Upper lobe of left lung (tissue), 6 donors: ENCODE measurements at regions not wholly inside any gene's neighbourhood (a gene's known extent, or its start where the extent isn't known, plus 50 kb on each side); places are given as distances from the start of the nearest gene placed in this dataset.

Experiments
- ATAC-seq, 2 donors: fragments of 200-7000 bp; cut with Tn5 transposase; one replicate each; pipeline ENCODE4 v1.9.1; 2022; ENCODE audit warnings: mild to moderate bottlenecking in 2 of 2, moderate library complexity in 2 of 2; ENCODE audit not compliant: low FRiP score in 2 of 2
- DNase-seq, 2 donors: peaks; one replicate each; pipeline ENCODE4 v3.0.0-alpha.2; 2019 to 2020
- H3K27ac ChIP-seq, 4 donors: fragments of 200-600 bp; sonication (generic); one replicate each; pipeline ENCODE4 v1.5.1; 2016 to 2019
- H3K27me3 ChIP-seq, 4 donors: fragments of 200-600 bp; sonication (generic); one replicate each; pipeline ENCODE4 v1.5.1; 2017 to 2019
- H3K36me3 ChIP-seq, 4 donors: fragments of 200-600 bp; sonication (generic); one replicate each; pipeline ENCODE4 v1.5.1; 2016 to 2019
- H3K4me1 ChIP-seq, 4 donors: fragments of 200-600 bp; sonication (generic); one replicate each; pipeline ENCODE4 v1.5.1; 2018 to 2019
- H3K4me3 ChIP-seq, 4 donors: fragments of 200-600 bp; sonication (generic); one replicate each; pipeline ENCODE4 v1.5.1; 2017 to 2019; ENCODE audit warnings: mild to moderate bottlenecking in 2 of 4, moderate library complexity in 1 of 4
- H3K9me3 ChIP-seq, 4 donors: fragments of 200-600 bp; sonication (generic); one replicate each; pipeline ENCODE4 v1.5.1; 2018 to 2019
- CTCF ChIP-seq, 6 experiments: fragments of 450-650 bp in 4 of 6; fragments of 200-600 bp in 2 of 6; sonication (generic) in 2 of 6; IDR thresholded peaks; one replicate each; pipeline ENCODE4 v1.5.1; 2016 to 2019; ENCODE audit warnings: antibody characterized with exemption in 6 of 6
- EP300 ChIP-seq, 4 donors: sonication (generic); formaldehyde crosslinking; IDR thresholded peaks; one replicate each; pipeline ENCODE4 v1.5.1; 2017; ENCODE audit warnings: antibody characterized with exemption in 4 of 4, control low read depth in 2 of 4
- POLR2A ChIP-seq, 4 donors: fragments of 450-650 bp; IDR thresholded peaks; one replicate each; pipeline ENCODE4 v1.5.1; 2016 to 2017; ENCODE audit warnings: antibody characterized with exemption in 4 of 4, mild to moderate bottlenecking in 2 of 4
- POLR2AphosphoS5 ChIP-seq, 2 donors: sonication (generic); formaldehyde crosslinking; IDR thresholded peaks; one replicate each; pipeline ENCODE4 v1.5.1; 2017; ENCODE audit warnings: antibody characterized with exemption in 2 of 2
- WGBS, 2 donors: methylation state at CpG; one replicate each; pipeline ENCODE4 v1.1.5; 2017 to 2018; 5-methylcytosine and 5-hydroxymethylcytosine counted together
- donor health status: DM: no; HTN: no; CAD: no; lungs with moderate emphysema.
- donor health status: DM: no; HTN: yes; CAD: no; lungs with severe emphysema.

GRCh38 chr15:70159001-70159712 is 61.4 kb upstream of the TLE3 start:
- TF ChIP-seq CTCF (IDR thresholded peaks at IDR 0.05) (no peak), POLR2AphosphoS5 (IDR thresholded peaks at IDR 0.05) (no peak), EP300 (IDR thresholded peaks at IDR 0.05) (no peak), POLR2A (IDR thresholded peaks at IDR 0.05) (no peak)
- no peaks in the 10 kb centered on the region for H3K9me3 ChIP-seq
- DNase-seq (no peak), ATAC-seq (no peak)
- WGBS, 2 donors, result 64 to 85% methylated on average over 9 of the region's 9 CpGs
- H3K4me3 ChIP-seq, result no peak overlapping the region
- peaks cover 20 to 35% (median 31%) of the 10 kb centered on the region in 4 donors for H3K4me1 ChIP-seq
- no peak overlapping the region for H3K27ac ChIP-seq
- no peaks in the 10 kb centered on the region for H3K36me3 ChIP-seq
- no peaks in the 10 kb centered on the region for H3K27me3 ChIP-seq

- no peak overlapping the region for H3K4me3 ChIP-seq
- ATAC-seq, result no peak
- DNase-seq, result no peak
- H3K36me3 ChIP-seq, result no peaks in the 10 kb centered on the region
- no peaks in the 10 kb centered on the region for H3K9me3 ChIP-seq
- peaks cover 26 to 38% (median 35%) of the 10 kb centered on the region in 4 donors for H3K4me1 ChIP-seq
- H3K27ac ChIP-seq, result no peak overlapping the region
- 96 to 100% methylated on average over 7 to 9 of the region's 9 CpGs for whole genome bisulfite sequencing, 2 donors
- no peak for TF ChIP-seq CTCF (IDR thresholded peaks at IDR 0.05)
- TF ChIP-seq POLR2A (IDR thresholded peaks at IDR 0.05), result no peak
- no peak for TF ChIP-seq POLR2AphosphoS5 (IDR thresholded peaks at IDR 0.05)
- no peak for TF ChIP-seq EP300 (IDR thresholded peaks at IDR 0.05)
- no peaks in the 10 kb centered on the region for H3K27me3 ChIP-seq
These were observed 60.7 kb upstream of the TLE3 start for GRCh38 chr15:70158309-70159000.

GRCh38 chr15:70156671-70157271 is 59.1 kb upstream of the TLE3 start:
- ATAC-seq (peak in 1 of 2 donors; percentile 25), DNase-seq (peak in 1 of 2 donors; percentile 84)
- 55 to 81% methylated on average over 12 to 17 of the region's 17 CpGs for WGBS, 2 donors
- Histone ChIP-seq H3K27ac (no peak overlapping the region), H3K9me3 (no peaks in the 10 kb centered on the region), H3K4me3 (no peak overlapping the region), H3K27me3 (no peaks in the 10 kb centered on the region), H3K4me1 (peaks cover 26 to 38% (median 38%) of the 10 kb centered on the region in 4 donors), H3K36me3 (no peaks in the 10 kb centered on the region)
- TF ChIP-seq EP300 (IDR thresholded peaks at IDR 0.05) (no peak), CTCF (IDR thresholded peaks at IDR 0.05) (no peak), POLR2AphosphoS5 (IDR thresholded peaks at IDR 0.05) (no peak), POLR2A (IDR thresholded peaks at IDR 0.05) (no peak)

GRCh38 chr15:70154718-70155347 is 57.1 kb upstream of the TLE3 start:
- no peaks in the 10 kb centered on the region for H3K9me3 ChIP-seq
- 63 to 64% methylated on average over 9 to 12 of the region's 12 CpGs for WGBS, 2 donors
- no peaks in the 10 kb centered on the region for H3K36me3 ChIP-seq
- TF ChIP-seq CTCF (IDR thresholded peaks at IDR 0.05) (no peak), POLR2AphosphoS5 (IDR thresholded peaks at IDR 0.05) (no peak), EP300 (IDR thresholded peaks at IDR 0.05) (no peak)
- no peaks in the 10 kb centered on the region for H3K27me3 ChIP-seq
- peaks cover 21 to 39% (median 33%) of the 10 kb centered on the region in 4 donors for H3K4me1 ChIP-seq
- peak overlapping the region in 1 of 4 donors; percentile 45 for H3K27ac ChIP-seq
- DNase-seq (peak in 1 of 2 donors; percentile 56), ATAC-seq (peak; percentile 15 to 39)
- no peak overlapping the region for H3K4me3 ChIP-seq
